ENCODE measurements at regions not wholly inside any gene's neighbourhood (a gene's known extent, or its start where the extent isn't known, plus 50 kb on each side); places are given as distances from the start of the nearest gene placed in this dataset.
"Not testable (repeated sequence)": the region's sequence is repeated elsewhere in the genome, so short reads cannot be mapped to it uniquely, and the experiment has no call there.

DNA sequence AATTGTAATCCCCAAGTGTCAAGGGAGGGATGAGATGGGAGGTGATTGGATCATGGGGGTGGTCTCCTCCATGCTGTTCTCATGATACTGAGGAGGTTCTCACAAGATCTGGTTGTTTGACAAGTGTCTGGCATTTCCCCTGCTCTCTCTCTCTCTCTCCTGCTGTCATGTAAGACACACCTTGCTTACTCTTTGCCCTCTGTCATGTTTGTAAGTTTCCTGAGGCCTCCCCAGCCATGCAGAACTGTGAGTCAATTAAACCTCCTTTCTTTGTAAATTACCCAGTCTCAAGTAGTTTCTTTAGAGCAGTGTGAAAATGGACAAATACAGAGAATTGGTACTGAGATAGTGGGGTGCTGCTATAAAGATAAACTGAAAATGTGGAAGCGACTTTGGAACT, 207.9 kb downstream of the HINT1 start:
- no peak for DNase-seq (ENCODE audit: low read depth, low spot score)

GRCh38 chr5:130955041-130955440, 210.0 kb downstream of the HINT1 start:
- DNase-seq (ENCODE audit: low read depth, low spot score) = no peak

DNA sequence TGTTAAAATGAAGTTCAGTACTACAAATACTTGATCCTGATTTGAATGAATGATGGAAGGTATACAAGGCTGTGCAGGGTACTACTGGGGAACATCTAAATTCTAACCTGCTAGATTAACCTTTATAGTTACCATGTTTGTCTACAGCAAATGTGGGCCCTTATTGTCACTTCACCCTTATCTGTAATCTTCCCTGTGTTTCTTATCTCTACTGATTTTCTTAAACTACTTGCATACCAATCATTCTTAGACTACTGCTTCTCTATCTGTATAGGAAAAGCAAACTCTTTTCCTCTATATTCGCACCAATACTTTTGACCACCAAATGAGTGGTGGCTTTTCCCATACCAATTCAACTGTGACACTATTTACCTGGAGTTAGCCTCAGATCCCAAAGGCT, 210.7 kb downstream of the HINT1 start:
- no peak for DNase-seq (ENCODE audit: low read depth, low spot score)

DNA sequence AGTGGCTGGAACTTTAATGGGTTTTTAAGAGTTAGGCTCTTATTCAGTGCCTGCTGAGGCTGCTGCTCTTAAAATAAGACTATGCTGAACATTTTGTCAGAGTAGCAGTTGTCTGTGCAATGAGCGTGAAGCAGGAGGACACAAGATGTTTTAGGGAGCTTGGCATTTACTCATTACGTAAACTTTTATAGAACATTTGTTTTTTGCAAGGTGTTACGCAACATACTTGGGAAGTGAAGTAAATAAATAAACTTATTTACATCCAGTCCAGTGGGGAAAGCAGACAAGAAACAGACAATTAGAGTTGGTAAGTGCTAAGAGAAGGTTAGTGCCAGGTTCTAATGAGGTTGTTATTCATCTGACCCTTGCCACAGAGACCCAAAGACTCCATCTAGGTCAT, 226.0 kb downstream of the HINT1 start:
- no peak for DNase-seq (ENCODE audit: low read depth, low spot score)

DNA sequence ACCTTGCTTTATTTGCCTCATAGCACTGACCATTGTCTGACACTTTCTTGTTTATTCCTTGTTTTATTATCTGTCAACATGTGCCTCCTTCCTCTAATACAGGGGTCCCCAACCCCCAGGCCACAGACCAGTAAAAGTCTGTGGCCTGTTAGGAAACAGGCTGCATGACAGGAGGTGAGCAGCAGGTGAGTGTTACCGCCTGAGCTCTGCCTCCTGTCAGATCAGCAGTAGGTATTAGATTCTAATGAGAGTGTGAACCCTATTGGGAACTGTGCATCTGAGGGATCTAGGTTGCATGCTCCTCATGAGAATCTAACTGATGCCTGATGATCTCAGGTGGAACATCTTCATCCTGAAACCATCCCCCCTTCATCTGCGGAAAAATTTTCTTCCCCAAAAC, 228.0 kb downstream of the HINT1 start:
- no peak for DNase-seq (ENCODE audit: low read depth, low spot score)

- DNase-seq (ENCODE audit: low read depth, low spot score) = no peak
These were observed 241.4 kb downstream of the HINT1 start for GRCh38 chr5:130923543-130924124.

DNA sequence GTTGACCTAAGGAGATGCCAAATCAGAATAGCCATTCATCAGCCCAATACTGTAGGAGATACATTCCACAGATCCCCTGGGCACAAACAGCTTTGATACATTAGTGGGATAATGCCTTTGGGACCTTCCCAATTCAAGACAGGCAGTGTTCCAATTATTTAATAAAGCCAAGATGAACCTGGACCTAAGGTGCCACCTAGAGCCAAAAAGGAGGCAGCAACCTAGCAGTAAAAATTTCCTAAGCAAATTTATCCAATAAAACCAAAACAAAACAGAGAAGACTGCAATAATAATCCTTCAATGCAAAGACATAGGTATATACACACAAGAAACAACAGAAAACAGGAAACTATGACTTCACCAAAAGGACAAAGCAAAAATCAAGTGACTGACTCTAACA, 253.0 kb downstream of the HINT1 start:
- DNase-seq (ENCODE audit: low read depth, low spot score) = no peak

DNA sequence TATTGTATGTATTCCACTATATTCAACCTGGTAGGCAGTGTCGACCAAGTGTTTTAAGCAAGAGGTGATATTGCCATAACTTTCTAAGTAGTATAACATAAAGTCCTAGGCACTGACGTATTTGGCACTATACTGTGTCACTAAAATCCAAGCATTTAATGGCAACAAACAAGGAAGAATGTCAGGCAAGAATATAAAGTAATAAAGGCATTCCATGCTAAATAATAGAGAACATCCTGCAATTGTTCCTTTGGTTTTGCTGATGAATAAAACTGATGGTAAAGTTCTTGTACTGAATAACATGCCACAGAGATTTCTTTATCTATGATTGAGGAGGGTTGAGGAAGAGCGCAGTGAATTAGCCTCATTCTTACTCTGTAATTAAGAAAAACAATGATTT, 256.9 kb downstream of the HINT1 start:
- DNase-seq (ENCODE audit: low read depth, low spot score) = no peak

DNA sequence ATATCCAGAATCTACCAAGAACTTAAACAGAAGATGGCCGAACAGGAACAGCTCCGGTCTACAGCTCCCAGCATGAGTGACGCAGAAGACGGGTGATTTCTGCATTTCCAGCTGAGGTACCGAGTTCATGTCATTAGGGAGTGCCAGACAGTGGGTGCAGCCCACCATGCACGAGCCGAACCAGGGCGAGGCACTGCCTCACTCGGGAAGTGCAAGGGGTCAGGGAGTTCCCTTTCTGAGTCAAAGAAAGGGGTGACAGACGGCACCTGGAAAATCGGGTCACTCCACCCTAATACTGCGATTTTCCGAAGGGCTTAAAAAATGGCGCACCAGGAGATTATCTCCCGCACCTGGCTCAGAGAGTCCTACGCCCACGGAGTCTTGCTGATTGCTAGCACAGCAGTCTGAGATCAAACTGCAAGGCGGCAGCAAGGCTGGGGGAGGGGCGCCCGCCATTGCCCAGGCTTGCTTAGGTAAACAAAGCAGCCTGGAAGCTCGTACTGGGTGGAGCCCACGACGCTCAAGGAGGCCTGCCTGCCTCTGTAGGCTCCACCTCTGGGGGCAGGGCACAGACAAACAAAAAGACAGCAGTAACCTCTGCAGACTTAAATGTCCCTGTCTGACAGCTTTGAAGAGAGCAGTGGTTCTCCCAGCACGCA, 267.4 kb downstream of the HINT1 start:
- DNase-seq (ENCODE audit: low read depth, low spot score) = not testable (repeated sequence)

DNA sequence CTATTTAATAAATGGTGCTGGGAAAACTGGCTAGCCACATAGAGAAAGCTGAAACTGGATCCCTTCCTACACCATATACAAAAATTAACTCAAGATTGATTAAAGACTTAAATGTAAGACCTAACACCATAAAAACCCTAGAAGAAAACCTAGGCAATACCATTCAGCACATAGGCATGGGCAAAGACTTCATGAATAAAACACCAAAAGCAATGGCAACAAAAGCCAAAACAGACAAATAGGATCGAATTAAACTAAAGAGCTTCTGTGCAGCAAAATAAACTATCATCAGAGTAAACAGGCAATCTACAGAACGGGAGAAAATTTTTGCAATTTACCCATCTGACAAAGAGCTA, 267.9 kb downstream of the HINT1 start:
- not testable (repeated sequence) for DNase-seq (ENCODE audit: low read depth, low spot score)

DNA sequence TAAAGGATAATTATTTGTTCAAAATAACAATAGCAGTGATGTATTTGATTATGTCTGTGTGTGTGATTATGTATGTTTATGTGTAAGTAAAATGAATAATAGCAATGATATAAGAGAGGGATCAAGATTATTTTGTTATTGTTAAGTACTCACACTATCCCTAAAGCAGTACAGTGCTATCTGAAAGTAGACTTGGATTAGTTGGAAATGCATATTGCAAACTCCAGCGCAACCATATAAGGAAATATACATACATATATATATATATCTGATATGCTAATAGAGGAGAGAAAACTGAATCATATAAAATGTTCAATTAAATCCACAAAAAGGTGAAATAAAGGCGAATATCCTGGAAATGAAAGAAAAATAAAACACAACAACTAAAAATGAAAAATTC, 268.4 kb downstream of the HINT1 start:
- no peak for DNase-seq (ENCODE audit: low read depth, low spot score)

DNA sequence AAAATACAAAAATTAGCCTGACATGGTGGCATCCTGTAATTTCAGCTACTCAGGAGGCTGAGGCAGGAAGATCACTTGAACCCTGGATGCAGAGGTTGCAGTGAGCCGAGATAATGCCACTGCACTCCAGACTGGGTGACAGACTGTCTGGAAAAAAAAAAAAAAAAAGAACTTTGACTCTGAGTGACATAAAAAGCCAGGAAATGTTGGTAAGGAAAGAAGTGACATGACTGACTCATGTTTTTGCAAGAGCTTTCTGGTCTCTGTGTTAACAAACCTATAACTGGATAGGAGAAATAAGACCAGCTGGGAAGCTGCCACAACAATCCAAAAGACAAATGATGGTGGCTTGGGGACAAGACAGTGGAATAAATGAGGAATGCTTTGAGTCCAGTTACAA, 272.1 kb downstream of the HINT1 start:
- no peak for DNase-seq (ENCODE audit: low read depth, low spot score)

GRCh38 chr5:130890610-130891009, 274.4 kb downstream of the HINT1 start:
- DNase-seq (ENCODE audit: low read depth, low spot score) = no peak

- DNase-seq (ENCODE audit: low read depth, low spot score) = no peak
These were observed 279.4 kb downstream of the HINT1 start for GRCh38 chr5:130885691-130886090.

GRCh38 chr5:130885027-130885426, 280.0 kb downstream of the HINT1 start:
- no peak for DNase-seq (ENCODE audit: low read depth, low spot score)

- DNase-seq (ENCODE audit: low read depth, low spot score) = no peak
These were observed 281.0 kb downstream of the HINT1 start for GRCh38 chr5:130884023-130884422.

DNA sequence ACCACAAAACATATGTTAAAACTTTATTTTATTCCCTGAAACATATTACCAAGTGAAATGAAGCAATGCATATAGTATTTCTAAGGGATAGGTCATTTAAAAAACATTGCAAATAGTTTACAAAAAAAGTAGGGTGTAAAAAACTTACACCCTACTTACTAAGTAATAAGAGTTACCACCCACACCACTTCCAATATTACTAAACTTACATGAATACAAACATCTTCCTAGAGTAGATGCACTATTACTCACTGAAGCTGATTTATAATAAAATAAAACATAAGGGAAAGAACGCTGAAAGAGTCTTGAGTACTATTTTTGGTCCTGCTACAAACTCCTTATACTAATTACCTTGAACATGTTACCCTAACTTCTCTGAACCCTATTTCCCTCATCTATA, 289.4 kb downstream of the HINT1 start:
- no peak for DNase-seq (ENCODE audit: low read depth, low spot score)

- DNase-seq (ENCODE audit: low read depth, low spot score) = no peak
These were observed 290.1 kb downstream of the HINT1 start for GRCh38 chr5:130874861-130875417.

DNA sequence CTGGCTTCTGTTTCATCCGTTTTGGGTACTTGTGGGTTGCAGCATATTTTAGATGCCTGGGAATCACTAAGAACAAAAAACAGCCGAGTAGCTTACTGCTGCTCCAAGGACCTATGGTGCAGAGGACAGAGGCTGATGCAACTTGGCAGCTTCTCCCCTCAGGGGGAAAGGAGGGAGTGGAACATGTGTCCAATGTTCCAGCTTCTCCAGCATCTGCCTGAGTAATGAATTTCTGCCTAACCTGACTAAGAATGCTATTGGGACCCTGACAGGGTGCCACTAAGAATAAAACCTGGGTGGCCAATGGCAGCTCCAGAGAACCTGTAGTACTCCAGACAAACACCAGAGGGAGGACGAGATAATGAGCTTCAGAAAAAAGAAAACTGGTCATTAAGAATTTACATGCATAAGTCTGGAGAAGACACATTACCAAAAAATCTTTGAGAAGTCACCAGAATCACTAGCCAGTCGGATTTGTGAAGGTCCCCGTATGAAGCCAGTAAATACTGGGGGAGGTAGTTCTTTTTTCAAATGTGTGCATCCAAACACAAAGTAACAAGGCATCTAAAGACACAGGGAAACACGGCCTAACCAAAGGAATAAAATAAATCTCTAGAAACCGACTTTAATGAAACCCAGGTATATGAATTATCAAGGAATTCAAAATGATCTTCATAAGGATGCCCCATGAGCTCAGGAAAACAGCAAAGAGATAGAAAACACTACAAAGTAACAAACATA, 293.5 kb downstream of the HINT1 start:
- no peak for DNase-seq (ENCODE audit: low read depth, low spot score)

DNA sequence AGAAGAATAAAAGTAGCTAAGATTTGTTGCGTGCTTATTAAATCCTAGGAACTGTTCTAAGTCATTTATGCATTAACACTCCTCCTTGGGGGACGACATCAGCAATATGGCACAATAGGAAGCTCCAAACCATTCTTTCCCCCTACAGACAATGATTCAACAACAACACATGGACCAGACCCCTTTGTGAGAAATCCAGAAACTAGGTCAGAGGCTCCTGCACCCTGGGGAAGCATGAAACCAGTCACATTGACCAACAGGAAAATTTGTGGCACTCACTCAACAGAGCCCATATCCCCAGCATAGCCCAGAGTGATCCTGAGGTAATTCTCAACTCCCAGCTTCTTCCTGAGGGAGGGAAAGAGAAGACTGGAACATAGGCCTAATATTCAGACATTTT, 294.4 kb downstream of the HINT1 start:
- no peak for DNase-seq (ENCODE audit: low read depth, low spot score)

GRCh38 chr5:130868186-130868840, 296.7 kb downstream of the HINT1 start:
- DNase-seq (ENCODE audit: low read depth, low spot score) = no peak

Data from pulmonary artery endothelial cell (primary cell).